Transverse colon (tissue), 3 donors: ENCODE measurements at regions not wholly inside any gene's neighbourhood (a gene's known extent, or its start where the extent isn't known, plus 50 kb on each side); places are given as distances from the start of the nearest gene placed in this dataset.

Source experiments
- POLR2A ChIP-seq: fragments of 450-650 bp; IDR thresholded peaks from one replicate; pipeline ENCODE4 v1.6.1; 2016; ENCODE audit warnings: antibody characterized with exemption, mild to moderate bottlenecking, moderate library complexity
- TF ChIP-seq, protein P1 (sequence below), 5 experiments: fragments of 200-600 bp in 3 of 5; fragments of 450-650 bp in 2 of 5; sonication (generic) in 3 of 5; IDR thresholded peaks; 1 replicate in 2 of 5; 2 replicates in 3 of 5; pipeline ENCODE4 v1.5.1; 2016 to 2017; ENCODE audit warnings: antibody characterized with exemption in 5 of 5, inconsistent platforms in 3 of 5, mild to moderate bottlenecking in 2 of 5, moderate library complexity in 1 of 5

DNA sequence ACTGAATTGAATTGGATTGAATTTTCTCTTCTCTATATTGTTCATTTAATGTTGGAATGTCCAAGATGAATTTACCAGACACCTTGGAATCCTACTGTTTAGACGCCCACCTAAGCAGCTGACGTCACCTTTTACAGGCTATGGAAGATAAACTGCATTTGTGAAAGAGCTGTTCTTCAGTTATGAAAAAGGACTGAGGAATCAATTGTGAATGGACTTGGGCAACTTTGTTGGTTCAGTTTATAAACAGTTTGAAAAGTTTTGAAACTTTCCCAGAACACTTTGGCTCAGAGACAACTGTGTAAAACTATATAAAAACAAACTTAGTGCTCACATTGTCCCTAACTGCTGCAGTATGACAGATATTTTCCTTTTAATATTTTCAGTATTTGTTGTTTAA lies 590.8 kb upstream of the SPRY2 start:
- TF ChIP-seq, protein P1, sequence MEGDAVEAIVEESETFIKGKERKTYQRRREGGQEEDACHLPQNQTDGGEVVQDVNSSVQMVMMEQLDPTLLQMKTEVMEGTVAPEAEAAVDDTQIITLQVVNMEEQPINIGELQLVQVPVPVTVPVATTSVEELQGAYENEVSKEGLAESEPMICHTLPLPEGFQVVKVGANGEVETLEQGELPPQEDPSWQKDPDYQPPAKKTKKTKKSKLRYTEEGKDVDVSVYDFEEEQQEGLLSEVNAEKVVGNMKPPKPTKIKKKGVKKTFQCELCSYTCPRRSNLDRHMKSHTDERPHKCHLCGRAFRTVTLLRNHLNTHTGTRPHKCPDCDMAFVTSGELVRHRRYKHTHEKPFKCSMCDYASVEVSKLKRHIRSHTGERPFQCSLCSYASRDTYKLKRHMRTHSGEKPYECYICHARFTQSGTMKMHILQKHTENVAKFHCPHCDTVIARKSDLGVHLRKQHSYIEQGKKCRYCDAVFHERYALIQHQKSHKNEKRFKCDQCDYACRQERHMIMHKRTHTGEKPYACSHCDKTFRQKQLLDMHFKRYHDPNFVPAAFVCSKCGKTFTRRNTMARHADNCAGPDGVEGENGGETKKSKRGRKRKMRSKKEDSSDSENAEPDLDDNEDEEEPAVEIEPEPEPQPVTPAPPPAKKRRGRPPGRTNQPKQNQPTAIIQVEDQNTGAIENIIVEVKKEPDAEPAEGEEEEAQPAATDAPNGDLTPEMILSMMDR (IDR thresholded peaks at IDR 0.05): no peak
- TF ChIP-seq POLR2A: no peak
